ENCODE measurements at regions not wholly inside any gene's neighbourhood (a gene's known extent, or its start where the extent isn't known, plus 50 kb on each side); places are given as distances from the start of the nearest gene placed in this dataset.

DNA sequence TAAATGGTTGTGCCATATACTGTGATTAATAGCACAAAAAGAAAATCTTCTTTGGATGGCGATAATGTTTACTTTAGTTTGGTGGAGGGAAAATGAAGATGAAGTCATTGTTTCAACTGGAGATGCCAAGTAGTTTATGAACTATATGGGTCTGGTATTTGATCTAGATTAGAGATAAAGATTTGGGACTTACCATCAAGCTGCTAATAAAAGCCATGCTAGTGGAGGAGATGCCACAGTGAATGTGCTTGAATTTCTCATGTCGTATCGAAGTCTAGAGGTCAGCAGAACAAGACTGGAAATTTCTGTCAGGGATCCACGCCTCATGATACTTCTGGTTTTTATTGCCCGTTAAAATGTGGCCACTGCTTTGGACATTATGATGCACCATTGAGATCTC lies 742.0 kb downstream of the NCAM2 start:
- H3K9ac ChIP-seq (ENCODE audit: insufficient read depth in 1 of 2, low read length in 2 of 2): no peak overlapping the region
- ATAC-seq (ENCODE audit: insufficient read depth, low FRiP score): no peak
- H3K4me1 ChIP-seq (ENCODE audit: control insufficient read depth in 5 of 5, insufficient read depth in 5 of 5, low read length in 5 of 5): no peaks in the 10 kb centered on the region
- TF ChIP-seq, protein P1, sequence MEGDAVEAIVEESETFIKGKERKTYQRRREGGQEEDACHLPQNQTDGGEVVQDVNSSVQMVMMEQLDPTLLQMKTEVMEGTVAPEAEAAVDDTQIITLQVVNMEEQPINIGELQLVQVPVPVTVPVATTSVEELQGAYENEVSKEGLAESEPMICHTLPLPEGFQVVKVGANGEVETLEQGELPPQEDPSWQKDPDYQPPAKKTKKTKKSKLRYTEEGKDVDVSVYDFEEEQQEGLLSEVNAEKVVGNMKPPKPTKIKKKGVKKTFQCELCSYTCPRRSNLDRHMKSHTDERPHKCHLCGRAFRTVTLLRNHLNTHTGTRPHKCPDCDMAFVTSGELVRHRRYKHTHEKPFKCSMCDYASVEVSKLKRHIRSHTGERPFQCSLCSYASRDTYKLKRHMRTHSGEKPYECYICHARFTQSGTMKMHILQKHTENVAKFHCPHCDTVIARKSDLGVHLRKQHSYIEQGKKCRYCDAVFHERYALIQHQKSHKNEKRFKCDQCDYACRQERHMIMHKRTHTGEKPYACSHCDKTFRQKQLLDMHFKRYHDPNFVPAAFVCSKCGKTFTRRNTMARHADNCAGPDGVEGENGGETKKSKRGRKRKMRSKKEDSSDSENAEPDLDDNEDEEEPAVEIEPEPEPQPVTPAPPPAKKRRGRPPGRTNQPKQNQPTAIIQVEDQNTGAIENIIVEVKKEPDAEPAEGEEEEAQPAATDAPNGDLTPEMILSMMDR (IDR thresholded peaks at IDR 0.05; ENCODE audit: control extremely low read depth, extremely low read depth): no peak
- H3K9me3 ChIP-seq (ENCODE audit: control insufficient read depth in 4 of 4, insufficient read depth in 3 of 4, low read length in 3 of 4): no peaks in the 10 kb centered on the region
- no peak overlapping the region for H3K4me3 ChIP-seq
- H3K27ac ChIP-seq (ENCODE audit: low read depth in 1 of 2, low read length in 1 of 2): no peak overlapping the region
- WGBS, 2 donors: 70 to 73% methylated on average over 5 of the region's 5 CpGs
- no peaks in the 10 kb centered on the region for H3K36me3 ChIP-seq (ENCODE audit: control insufficient read depth in 4 of 4, insufficient read depth in 4 of 4, low read length in 4 of 4)
- no peaks in the 10 kb centered on the region for H3K27me3 ChIP-seq (ENCODE audit: control insufficient read depth in 3 of 3, insufficient read depth in 3 of 3, low read length in 2 of 3)
- DNase-seq: no peak

DNA sequence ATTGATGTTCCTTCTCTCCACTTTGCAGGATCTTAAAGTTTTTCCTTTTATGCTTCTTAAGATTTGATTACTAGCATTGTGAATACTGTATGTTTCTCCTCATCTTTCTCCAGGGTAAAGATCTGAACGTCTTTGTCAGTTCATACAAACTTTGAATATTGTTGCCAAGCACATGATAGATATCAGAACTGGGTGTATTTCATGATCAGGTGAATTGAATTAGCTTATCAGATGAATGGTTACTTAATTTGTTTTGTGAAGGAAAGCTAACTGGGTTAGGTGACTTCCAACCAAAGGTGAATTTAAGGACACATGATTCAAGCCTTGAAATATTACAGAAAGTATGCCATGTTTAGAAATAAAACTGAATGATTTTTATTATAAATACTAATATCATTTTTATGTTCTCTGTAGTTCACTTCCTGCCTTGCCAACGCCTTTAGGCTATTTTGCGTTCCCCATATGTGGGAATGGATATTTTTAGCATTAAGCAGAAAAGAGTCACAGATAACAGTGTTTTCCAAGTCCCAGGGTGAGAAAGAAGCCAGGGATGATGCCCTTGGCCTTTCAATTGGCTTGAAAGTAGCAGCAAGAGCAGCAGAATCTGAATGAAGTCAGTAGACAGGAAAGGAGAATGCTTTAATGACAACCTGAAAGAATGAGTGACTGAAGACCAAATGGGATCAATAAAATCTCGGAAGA lies 752.1 kb downstream of the NCAM2 start:
- no peaks in the 10 kb centered on the region for H3K27me3 ChIP-seq (ENCODE audit: control insufficient read depth in 3 of 3, insufficient read depth in 3 of 3, low read length in 2 of 3)
- no peak overlapping the region for H3K9ac ChIP-seq (ENCODE audit: insufficient read depth in 1 of 2, low read length in 2 of 2)
- H3K4me1 ChIP-seq (ENCODE audit: control insufficient read depth in 5 of 5, insufficient read depth in 5 of 5, low read length in 5 of 5): no peaks in the 10 kb centered on the region
- no peak for DNase-seq
- TF ChIP-seq, protein P1 (IDR thresholded peaks at IDR 0.05; ENCODE audit: control extremely low read depth, extremely low read depth): no peak
- H3K27ac ChIP-seq (ENCODE audit: low read depth in 1 of 2, low read length in 1 of 2): no peak overlapping the region
- ATAC-seq (ENCODE audit: insufficient read depth, low FRiP score): no peak
- H3K4me3 ChIP-seq: no peak overlapping the region
- H3K36me3 ChIP-seq (ENCODE audit: control insufficient read depth in 4 of 4, insufficient read depth in 4 of 4, low read length in 4 of 4): no peaks in the 10 kb centered on the region
- WGBS, 2 donors: 69 to 83% methylated on average over 4 of the region's 4 CpGs
- no peaks in the 10 kb centered on the region for H3K9me3 ChIP-seq (ENCODE audit: control insufficient read depth in 4 of 4, insufficient read depth in 3 of 4, low read length in 3 of 4)

DNA sequence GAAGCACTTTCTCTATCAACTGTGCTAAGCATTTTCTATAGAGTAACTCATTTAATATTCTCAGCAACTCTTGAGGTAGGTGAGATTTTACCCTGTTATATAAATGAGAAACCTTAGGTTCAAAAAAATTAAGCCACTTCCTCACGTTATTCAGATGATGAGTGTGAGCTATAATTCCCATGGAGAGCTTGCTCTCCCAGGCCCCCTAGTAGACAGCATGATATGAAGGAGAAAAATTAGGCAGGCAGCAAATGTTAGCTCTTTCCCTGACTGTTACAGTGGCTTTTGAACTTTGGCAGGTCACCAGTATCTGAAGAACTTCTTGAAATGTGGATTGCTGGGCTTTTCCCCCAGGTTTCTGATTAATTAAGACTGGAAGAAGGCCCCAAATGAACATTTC lies 753.1 kb downstream of the NCAM2 start:
- DNase-seq (no peak), ATAC-seq (ENCODE audit: insufficient read depth, low FRiP score) (no peak)
- H3K36me3 ChIP-seq (ENCODE audit: control insufficient read depth in 4 of 4, insufficient read depth in 4 of 4, low read length in 4 of 4): no peaks in the 10 kb centered on the region
- no peak overlapping the region for H3K9ac ChIP-seq (ENCODE audit: insufficient read depth in 1 of 2, low read length in 2 of 2)
- no peaks in the 10 kb centered on the region for H3K4me1 ChIP-seq (ENCODE audit: control insufficient read depth in 5 of 5, insufficient read depth in 5 of 5, low read length in 5 of 5)
- no peaks in the 10 kb centered on the region for H3K9me3 ChIP-seq (ENCODE audit: control insufficient read depth in 4 of 4, insufficient read depth in 3 of 4, low read length in 3 of 4)
- no peak overlapping the region for H3K27ac ChIP-seq (ENCODE audit: low read depth in 1 of 2, low read length in 1 of 2)
- 52 to 64% methylated on average over 1 of the region's 1 CpG for WGBS, 2 donors
- TF ChIP-seq, protein P1 (IDR thresholded peaks at IDR 0.05; ENCODE audit: control extremely low read depth, extremely low read depth): no peak
- H3K4me3 ChIP-seq: no peak overlapping the region
- no peaks in the 10 kb centered on the region for H3K27me3 ChIP-seq (ENCODE audit: control insufficient read depth in 3 of 3, insufficient read depth in 3 of 3, low read length in 2 of 3)

- DNase-seq (no peak), ATAC-seq (ENCODE audit: insufficient read depth, low FRiP score) (no peak)
- TF ChIP-seq, protein P1 (IDR thresholded peaks at IDR 0.05; ENCODE audit: control extremely low read depth, extremely low read depth): no peak
- H3K9ac ChIP-seq (ENCODE audit: insufficient read depth in 1 of 2, low read length in 2 of 2): no peak overlapping the region
- H3K27me3 ChIP-seq (ENCODE audit: control insufficient read depth in 3 of 3, insufficient read depth in 3 of 3, low read length in 2 of 3): no peaks in the 10 kb centered on the region
- H3K27ac ChIP-seq (ENCODE audit: low read depth in 1 of 2, low read length in 1 of 2): no peak overlapping the region
- H3K4me1 ChIP-seq (ENCODE audit: control insufficient read depth in 5 of 5, insufficient read depth in 5 of 5, low read length in 5 of 5): no peaks in the 10 kb centered on the region
- H3K36me3 ChIP-seq (ENCODE audit: control insufficient read depth in 4 of 4, insufficient read depth in 4 of 4, low read length in 4 of 4): no peaks in the 10 kb centered on the region
- H3K4me3 ChIP-seq: no peak overlapping the region
- WGBS, 2 donors: 63 to 70% methylated on average over 1 of the region's 1 CpG
- no peaks in the 10 kb centered on the region for H3K9me3 ChIP-seq (ENCODE audit: control insufficient read depth in 4 of 4, insufficient read depth in 3 of 4, low read length in 3 of 4)
Observed at GRCh38 chr21:21762855-21763254, 764.6 kb downstream of the NCAM2 start.

Data from lung (tissue), 11 donors.